IMR-90 (cell line): ENCODE measurements at regions not wholly inside any gene's neighbourhood (a gene's known extent, or its start where the extent isn't known, plus 50 kb on each side); places are given as distances from the start of the nearest gene placed in this dataset.

ENCODE experiments used
- ATAC-seq: fragments of 200-7000 bp; cut with Tn5 transposase; 2 replicates; pipeline ENCODE4 v1.9.1; 2020; ENCODE audit warnings: low read depth, mild to moderate bottlenecking, moderate library complexity
- BruUV-seq: library from RNA; stranded (reverse); fragments of 400-500 nt; replicated peaks from 2 replicates; lab custom pipeline; 2021; lab: Mats Ljungman, UMichigan
- CTCF ChIA-PET: fragments of 300-600 bp; formaldehyde crosslinking; extraction: SDS; loops from one replicate; lab custom pipeline; 2021; ENCODE audit warnings: antibody characterized with exemption; lab: Yijun Ruan, JAX
- POLR2A ChIA-PET: fragments of 300-600 bp; sonication (Branson Sonifier 250); formaldehyde crosslinking; loops from one replicate; lab custom pipeline; 2022; ENCODE audit warnings: antibody characterized with exemption; ENCODE audit not compliant: unreplicated experiment; lab: Charles Lee
- DNase-seq: peaks from one replicate; pipeline ENCODE4 v3.0.0; 2013
- H2AFZ ChIP-seq: replicated peaks from 2 replicates; pipeline ENCODE3; 2013; ENCODE audit warnings: low read length, mild to moderate bottlenecking; ENCODE audit not compliant: poor library complexity
- H2AK5ac ChIP-seq: 2 replicates; pipeline ENCODE4 v1.6.1; 2013; ENCODE audit warnings: low read depth, low read length, inconsistent platforms
- H2AK9ac ChIP-seq: replicated peaks from 2 replicates; pipeline ENCODE3; 2013; ENCODE audit warnings: mild to moderate bottlenecking, low read depth, low read length, moderate library complexity; ENCODE audit not compliant: poor library complexity
- H2BK120ac ChIP-seq: 2 replicates; pipeline ENCODE4 v1.6.1; 2013; ENCODE audit warnings: low read depth, low read length, inconsistent platforms
- H2BK15ac ChIP-seq: 3 replicates; pipeline ENCODE4 v1.6.1; 2013; ENCODE audit warnings: low read depth, low read length, inconsistent platforms
- H2BK20ac ChIP-seq: 2 replicates; pipeline ENCODE4 v1.6.1; 2013; ENCODE audit warnings: low read depth, mild to moderate bottlenecking, inconsistent platforms, low read length, moderate library complexity
- H2BK5ac ChIP-seq: 2 replicates; pipeline ENCODE4 v1.6.1; 2013; ENCODE audit warnings: mild to moderate bottlenecking, low read depth, low read length, inconsistent platforms; ENCODE audit not compliant: poor library complexity, severe bottlenecking
- H3K14ac ChIP-seq: replicated peaks from 2 replicates; pipeline ENCODE4 v1.6.1; 2013; ENCODE audit warnings: low read depth, low read length, inconsistent platforms
- H3K18ac ChIP-seq: 2 replicates; pipeline ENCODE4 v1.6.1; 2013; ENCODE audit warnings: low read depth, low read length, control low read depth
- H3K23ac ChIP-seq: 2 replicates; pipeline ENCODE4 v1.6.1; 2013; ENCODE audit warnings: low read depth, low read length, inconsistent platforms
- H3K27ac ChIP-seq: 2 replicates; pipeline ENCODE4 v1.5.1; 2013; ENCODE audit warnings: mild to moderate bottlenecking, control low read depth, low read length; ENCODE audit not compliant: insufficient read depth
- H3K27me3 ChIP-seq: 2 replicates; pipeline ENCODE4 v1.6.1; 2013; ENCODE audit warnings: low read length; ENCODE audit not compliant: control insufficient read depth, insufficient read depth
- H3K36me3 ChIP-seq: 2 replicates; pipeline ENCODE4 v1.6.1; 2013; ENCODE audit warnings: low read length, mixed read lengths; ENCODE audit not compliant: control insufficient read depth, insufficient read depth
- H3K4ac ChIP-seq: 2 replicates; pipeline ENCODE4 v1.6.1; 2013; ENCODE audit warnings: low read depth, low read length, inconsistent platforms
- H3K4me1 ChIP-seq: 2 replicates; pipeline ENCODE4 v1.6.1; 2013; ENCODE audit warnings: low read length, mixed read lengths; ENCODE audit not compliant: control insufficient read depth, insufficient read depth
- H3K4me2 ChIP-seq: 2 replicates; pipeline ENCODE4 v1.6.1; 2013; ENCODE audit warnings: low read depth, mild to moderate bottlenecking, control low read depth, low read length, moderate library complexity
- H3K4me3 ChIP-seq: 2 replicates; pipeline ENCODE4 v1.5.1; 2013; ENCODE audit warnings: low read depth, mild to moderate bottlenecking, control low read depth, low read length, moderate library complexity; ENCODE audit not compliant: insufficient read depth
- H3K56ac ChIP-seq: 2 replicates; pipeline ENCODE4 v1.6.1; 2013; ENCODE audit warnings: low read length, inconsistent platforms; ENCODE audit not compliant: insufficient read depth; ENCODE audit errors: extremely low read depth
- H3K79me1 ChIP-seq, 2 experiments: 2 replicates each; pipeline ENCODE4 v1.6.1; 2013; ENCODE audit warnings: low read length in 2 of 2, inconsistent platforms in 1 of 2, low read depth in 1 of 2
- H3K9ac ChIP-seq: 2 replicates; pipeline ENCODE4 v1.6.1; 2013; ENCODE audit warnings: low read depth, low read length, control low read depth
- H3K9me1 ChIP-seq: 2 replicates; pipeline ENCODE4 v1.6.1; 2013; ENCODE audit warnings: low read length, inconsistent platforms; ENCODE audit not compliant: insufficient read depth
- H3K9me3 ChIP-seq: 2 replicates; pipeline ENCODE4 v1.6.1; 2013; ENCODE audit warnings: low read length; ENCODE audit not compliant: control insufficient read depth, insufficient read depth
- H4K20me1 ChIP-seq: 2 replicates; pipeline ENCODE4 v1.6.1; 2013; ENCODE audit warnings: low read length, inconsistent platforms; ENCODE audit not compliant: insufficient read depth
- H4K5ac ChIP-seq: 2 replicates; pipeline ENCODE4 v1.6.1; 2013; ENCODE audit warnings: mild to moderate bottlenecking, low read depth, low read length, control low read depth
- H4K8ac ChIP-seq, 2 experiments: 2 replicates each; pipeline ENCODE4 v1.6.1; 2013; ENCODE audit warnings: low read depth in 2 of 2, low read length in 2 of 2, control low read depth in 1 of 2, inconsistent platforms in 1 of 2
- H4K91ac ChIP-seq: 2 replicates; pipeline ENCODE4 v1.6.1; 2013; ENCODE audit warnings: low read depth, low read length, inconsistent platforms; ENCODE audit not compliant: insufficient read depth
- BHLHE40 ChIP-seq: fragments of 150-350 bp; IDR thresholded peaks from 2 replicates; pipeline ENCODE4 v1.6.1; 2016; ENCODE audit warnings: mild to moderate bottlenecking, low read depth, low read length
- CEBPB ChIP-seq: IDR thresholded peaks from 2 replicates; pipeline ENCODE4 v1.6.1; 2012; ENCODE audit warnings: low read depth, low read length, improper control_type of control experiment
- CHD1 ChIP-seq: IDR thresholded peaks from 2 replicates; pipeline ENCODE4 v1.6.1; 2012; ENCODE audit warnings: low read depth, low read length, improper control_type of control experiment
- CTCF ChIP-seq: conservative IDR thresholded peaks from 2 replicates; pipeline ENCODE4 v1.5.1; 2012; ENCODE audit warnings: mild to moderate bottlenecking, low read depth, low read length, improper control_type of control experiment
- ELK1 ChIP-seq: fragments of 150-350 bp; IDR thresholded peaks from 2 replicates; pipeline ENCODE4 v1.6.1; 2016; ENCODE audit warnings: low read depth, mild to moderate bottlenecking, low read length, moderate library complexity, borderline replicate concordance
- FOS ChIP-seq: fragments of 150-350 bp; IDR thresholded peaks from 2 replicates; pipeline ENCODE4 v1.6.1; 2016; ENCODE audit warnings: low read depth, low read length
- MAFK ChIP-seq: IDR thresholded peaks from 2 replicates; pipeline ENCODE4 v1.6.1; 2012; ENCODE audit warnings: low read depth, low read length, improper control_type of control experiment
- MAZ ChIP-seq: IDR thresholded peaks from 2 replicates; pipeline ENCODE4 v1.6.1; 2012; ENCODE audit warnings: low read depth, mild to moderate bottlenecking, low read length, improper control_type of control experiment, moderate library complexity, borderline replicate concordance
- MXI1 ChIP-seq: IDR thresholded peaks from 2 replicates; pipeline ENCODE4 v1.6.1; 2012; ENCODE audit warnings: low read depth, mild to moderate bottlenecking, low read length, moderate library complexity, borderline replicate concordance
- NFE2L2 ChIP-seq: fragments of 150-350 bp; IDR thresholded peaks from 2 replicates; pipeline ENCODE4 v1.6.1; 2016; ENCODE audit warnings: low read depth, mild to moderate bottlenecking, low read length
- POLR2A ChIP-seq: IDR thresholded peaks from 2 replicates; pipeline ENCODE4 v1.6.1; 2012; ENCODE audit warnings: mild to moderate bottlenecking, low read depth, low read length
- RAD21 ChIP-seq: IDR thresholded peaks from 2 replicates; pipeline ENCODE4 v1.6.1; 2012; ENCODE audit warnings: low read length, improper control_type of control experiment
- RFX5 ChIP-seq: IDR thresholded peaks from 2 replicates; pipeline ENCODE4 v1.8.0; 2012; ENCODE audit warnings: low read depth, mild to moderate bottlenecking, low read length, moderate library complexity
- SMC3 ChIP-seq: fragments of 150-350 bp; IDR thresholded peaks from 2 replicates; pipeline ENCODE4 v1.6.1; 2016; ENCODE audit warnings: low read depth, mild to moderate bottlenecking, antibody characterized with exemption, low read length, moderate library complexity
- USF2 ChIP-seq: fragments of 150-350 bp; IDR thresholded peaks from 2 replicates; pipeline ENCODE4 v1.6.1; 2017; ENCODE audit warnings: mild to moderate bottlenecking, antibody characterized with exemption, low read length, low read depth
- WGBS, 2 experiments: methylation state at CpG; one replicate each; pipeline versions ENCODE4 v1.1.5 to v1.1.7; 2013; ENCODE audit warnings: missing lambda C conversion rate in 2 of 2; ENCODE audit not compliant: insufficient read length in 1 of 2; ENCODE audit errors: extremely low coverage in 2 of 2; 5-methylcytosine and 5-hydroxymethylcytosine counted together
- dilution Hi-C: fragments of 300-500 bp; cut with HindIII; formaldehyde crosslinking; loops from one replicate; pipeline ENCODE4 v1.14.3; 2018; ENCODE audit warnings: low sequenced_read_pairs; ENCODE audit not compliant: unreplicated experiment
- in situ Hi-C: fragments of 300-500 bp; cut with MboI; formaldehyde crosslinking; loops from 3 replicates; pipeline ENCODE4 v1.14.3; 2019; ENCODE audit warnings: low sequenced_read_pairs, inconsistent platforms, mixed read lengths
- intact Hi-C: fragments of 100-400 bp; cut with micrococcal nuclease; formaldehyde crosslinking; loops from 2 replicates; pipeline ENCODE4 v1.10.0; 2022

GRCh38 chr18:51525453-51526225 is 328.2 kb upstream of the MEX3C start:
- Histone ChIP-seq H3K79me1 (no peaks in the 10 kb centered on the region), H2BK5ac (no peak overlapping the region), H3K9ac (no peak overlapping the region), H3K23ac (no peak overlapping the region), H4K91ac (no peak overlapping the region), H2BK15ac (no peak overlapping the region), H3K18ac (no peak overlapping the region), H3K56ac (no peak overlapping the region), H3K4me3 (no peak overlapping the region), H3K9me3 (peaks cover 9% of the 10 kb centered on the region), H4K20me1 (no peaks in the 10 kb centered on the region), H3K9me1 (no peaks in the 10 kb centered on the region), H2AK5ac (no peak overlapping the region), H3K4ac (no peak overlapping the region), H3K27ac (no peak overlapping the region), H4K8ac (no peak overlapping the region), H2AK9ac (no peak overlapping the region), H3K14ac (no peak overlapping the region), H3K27me3 (no peaks in the 10 kb centered on the region), H3K4me1 (no peaks in the 10 kb centered on the region), H4K5ac (no peak overlapping the region), H2AFZ (no peak overlapping the region), H2BK120ac (no peak overlapping the region), H2BK20ac (no peak overlapping the region), H3K36me3 (no peaks in the 10 kb centered on the region), H3K4me2 (no peak overlapping the region)
- in situ Hi-C loops = no loop called here
- no CpG with 5 or more reads among the region's 4 CpGs for WGBS, 2 experiments
- DNase-seq (no peak), ATAC-seq (no peak)
- dilution Hi-C loops = no loop called here
- intact Hi-C loops = no loop called here
- BruUV-seq = no TSS peak
- ChIA-PET CTCF (no interaction called here), POLR2A (no interaction called here)
- TF ChIP-seq USF2 (no peak), CTCF (no peak), RFX5 (no peak), RAD21 (no peak), MXI1 (no peak), NFE2L2 (no peak), SMC3 (no peak), FOS (no peak), CEBPB (no peak), POLR2A (no peak), MAZ (no peak), BHLHE40 (no peak), ELK1 (no peak), CHD1 (no peak), MAFK (no peak)
